Mononuclear cell (primary cell): ENCODE measurements at regions not wholly inside any gene's neighbourhood (a gene's known extent, or its start where the extent isn't known, plus 50 kb on each side); places are given as distances from the start of the nearest gene placed in this dataset.
"Not testable (repeated sequence)": the region's sequence is repeated elsewhere in the genome, so short reads cannot be mapped to it uniquely, and the experiment has no call there.

Experiments
- H3K27me3 ChIP-seq: 2 replicates; pipeline ENCODE4 v1.6.0; 2011; ENCODE audit warnings: low read length, control low read depth; ENCODE audit not compliant: insufficient read depth
- H3K4me1 ChIP-seq: 2 replicates; pipeline ENCODE4 v1.5.1; 2011; ENCODE audit warnings: mild to moderate bottlenecking, low read length, control low read depth; ENCODE audit not compliant: insufficient read depth
- H3K4me3 ChIP-seq: 2 replicates; pipeline ENCODE4 v1.5.1; 2011; ENCODE audit warnings: mild to moderate bottlenecking, low read length, moderate library complexity
- H3K9me3 ChIP-seq: 2 replicates; pipeline ENCODE4 v1.5.1; 2011; ENCODE audit warnings: low read depth, mild to moderate bottlenecking, control low read depth, low read length

DNA sequence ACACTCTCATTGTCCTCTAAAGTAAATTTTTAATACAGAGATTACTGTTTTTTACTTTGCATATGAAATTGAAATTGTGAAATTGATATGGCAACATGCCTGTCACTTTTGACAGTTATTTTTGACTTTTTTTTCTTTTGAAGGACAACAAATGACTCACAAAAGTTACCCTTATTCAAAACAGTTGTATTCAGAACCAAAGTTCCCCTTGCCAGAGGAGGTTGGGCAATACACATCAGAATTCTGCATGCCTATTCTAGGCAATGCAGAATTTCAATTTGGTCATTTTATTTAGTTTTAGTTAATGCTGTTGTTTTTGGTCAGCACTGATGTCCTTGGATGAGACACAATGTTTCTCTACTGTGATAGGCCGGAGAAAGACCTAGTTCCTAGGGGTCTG lies 299.1 kb upstream of the PRR16 start:
- H3K27me3 ChIP-seq, result no peaks in the 10 kb centered on the region
- no peaks in the 10 kb centered on the region for H3K4me1 ChIP-seq
- no peak overlapping the region for H3K4me3 ChIP-seq
- H3K9me3 ChIP-seq, result no peaks in the 10 kb centered on the region

DNA sequence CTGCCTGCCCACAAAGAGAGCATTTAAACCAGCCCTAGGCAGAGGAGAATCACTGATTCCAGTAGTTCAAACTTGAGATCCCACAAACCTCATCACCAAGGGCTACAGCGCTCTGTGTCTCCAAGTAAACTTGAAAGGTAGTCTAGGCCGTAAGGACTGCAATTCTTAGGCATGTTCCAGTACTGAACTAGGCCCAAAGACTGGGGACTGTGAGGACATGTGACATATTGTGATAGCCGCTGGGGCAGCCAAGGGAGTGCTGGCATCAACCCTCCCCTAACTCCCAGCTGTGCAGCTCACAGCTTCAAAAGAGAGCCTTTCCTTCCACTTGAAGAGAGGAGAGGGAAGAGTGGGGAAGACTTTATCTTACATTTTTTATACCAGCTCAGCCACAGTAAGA lies 291.0 kb upstream of the PRR16 start:
- H3K9me3 ChIP-seq, result no peaks in the 10 kb centered on the region
- H3K4me3 ChIP-seq, result no peak overlapping the region
- no peaks in the 10 kb centered on the region for H3K4me1 ChIP-seq
- no peaks in the 10 kb centered on the region for H3K27me3 ChIP-seq

DNA sequence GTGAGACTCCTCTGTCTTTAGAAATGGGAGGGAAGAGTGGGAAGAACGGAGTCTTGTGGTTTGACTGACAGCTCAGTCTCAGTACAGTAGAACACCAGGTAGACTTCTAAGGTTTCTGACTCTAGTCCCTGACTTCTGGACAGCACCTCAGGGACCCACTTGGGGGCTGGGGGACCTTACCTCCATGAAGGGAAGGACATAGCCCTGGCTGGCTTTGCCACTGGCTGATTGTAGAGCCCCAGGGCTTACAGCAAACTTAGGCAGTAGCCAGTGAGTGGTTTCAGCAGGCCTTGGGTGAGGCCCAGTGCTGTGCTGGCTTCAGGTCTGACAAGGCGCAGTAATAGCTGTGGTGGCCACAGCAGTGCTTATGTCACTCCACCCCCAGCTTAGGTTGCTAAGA lies 290.0 kb upstream of the PRR16 start:
- no peaks in the 10 kb centered on the region for H3K4me1 ChIP-seq
- no peak overlapping the region for H3K4me3 ChIP-seq
- H3K9me3 ChIP-seq, result no peaks in the 10 kb centered on the region
- H3K27me3 ChIP-seq, result no peaks in the 10 kb centered on the region

DNA sequence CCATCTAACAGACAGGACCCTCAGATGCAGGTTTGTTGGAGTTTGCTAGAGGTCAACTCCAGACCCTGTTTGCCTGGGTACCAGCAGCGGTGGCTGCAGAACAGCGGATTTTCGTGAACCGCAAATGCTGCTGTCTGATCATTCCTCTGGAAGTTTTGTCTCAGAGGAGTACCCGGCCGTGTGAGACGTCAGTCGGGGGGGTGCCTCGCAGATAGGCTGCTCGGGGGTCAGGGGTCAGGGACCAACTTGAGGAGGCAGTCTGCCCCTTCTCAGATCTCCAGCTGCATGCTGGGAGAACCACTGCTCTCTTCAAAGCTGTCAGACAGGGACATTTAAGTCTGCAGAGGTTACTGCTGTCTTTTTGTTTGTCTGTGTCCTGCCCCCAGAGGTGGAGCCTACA lies 282.9 kb upstream of the PRR16 start:
- H3K4me3 ChIP-seq, H3K4me1 ChIP-seq, H3K9me3 ChIP-seq, H3K27me3 ChIP-seq: not testable (repeated sequence)

DNA sequence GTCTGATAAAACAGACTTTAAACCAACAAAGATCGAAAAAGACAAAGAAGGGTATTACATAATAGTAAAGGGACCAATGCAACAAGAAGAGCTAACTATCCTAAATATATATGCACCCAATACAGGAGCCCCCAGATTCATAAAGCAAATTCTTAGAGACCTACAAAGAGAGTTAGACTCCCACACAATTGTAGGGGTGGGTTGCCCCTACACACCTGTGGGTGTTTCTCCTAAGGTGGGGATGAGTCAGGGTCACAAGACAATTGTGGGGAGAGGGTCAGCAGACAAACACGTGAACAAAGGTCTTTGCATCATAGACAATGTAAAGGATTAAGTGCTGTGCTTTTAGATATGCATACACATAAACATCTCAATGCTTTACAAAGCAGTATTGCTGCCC lies 269.4 kb upstream of the PRR16 start:
- H3K4me3 ChIP-seq, result not testable (repeated sequence)

DNA sequence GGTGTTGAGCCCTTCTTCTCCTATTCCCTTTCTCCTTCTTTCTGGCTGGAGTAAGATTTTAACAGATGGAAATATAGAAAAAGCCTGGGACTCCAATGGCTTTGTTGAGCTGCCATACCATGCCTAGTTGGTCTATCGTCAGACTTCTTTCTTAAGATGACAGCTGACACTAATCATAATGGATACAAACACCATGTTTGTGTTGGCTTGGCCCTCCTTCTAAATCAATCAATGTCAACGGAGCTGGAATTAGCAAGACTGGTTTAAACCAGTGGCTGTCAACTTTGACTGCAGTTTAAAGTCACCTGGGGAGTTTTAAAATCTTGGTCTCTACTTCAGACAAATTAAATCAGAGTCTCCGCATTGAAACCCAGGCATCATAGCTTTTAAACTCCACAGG lies 264.5 kb upstream of the PRR16 start:
- H3K4me1 ChIP-seq, result no peaks in the 10 kb centered on the region
- H3K9me3 ChIP-seq, result no peaks in the 10 kb centered on the region
- H3K4me3 ChIP-seq, result no peak overlapping the region
- H3K27me3 ChIP-seq, result no peaks in the 10 kb centered on the region

More for the DNA sequence above, 269.4 kb upstream of the PRR16 start:
- not testable (repeated sequence) for H3K9me3 ChIP-seq, H3K27me3 ChIP-seq, H3K4me1 ChIP-seq

DNA sequence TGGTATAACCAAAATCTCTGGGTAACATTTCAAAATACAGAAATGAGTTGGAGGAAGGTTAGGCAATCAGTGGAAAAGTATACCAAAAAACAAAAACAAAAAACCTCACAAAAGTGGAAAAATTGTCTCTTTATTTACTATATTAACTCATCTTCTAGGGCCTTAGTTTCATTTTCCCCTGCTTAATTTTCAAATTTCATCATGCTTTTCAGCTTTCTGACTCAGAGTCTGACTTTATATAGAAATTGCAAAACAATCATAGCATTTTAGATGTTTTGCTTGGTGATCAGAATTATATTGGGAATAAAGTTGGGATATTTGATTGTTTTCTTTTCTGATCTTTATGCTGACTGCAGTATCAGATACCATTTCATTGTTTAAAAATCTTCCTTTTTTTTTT lies 257.0 kb upstream of the PRR16 start:
- no peaks in the 10 kb centered on the region for H3K4me1 ChIP-seq
- H3K27me3 ChIP-seq, result no peaks in the 10 kb centered on the region
- H3K4me3 ChIP-seq, result no peak overlapping the region
- H3K9me3 ChIP-seq, result no peaks in the 10 kb centered on the region

DNA sequence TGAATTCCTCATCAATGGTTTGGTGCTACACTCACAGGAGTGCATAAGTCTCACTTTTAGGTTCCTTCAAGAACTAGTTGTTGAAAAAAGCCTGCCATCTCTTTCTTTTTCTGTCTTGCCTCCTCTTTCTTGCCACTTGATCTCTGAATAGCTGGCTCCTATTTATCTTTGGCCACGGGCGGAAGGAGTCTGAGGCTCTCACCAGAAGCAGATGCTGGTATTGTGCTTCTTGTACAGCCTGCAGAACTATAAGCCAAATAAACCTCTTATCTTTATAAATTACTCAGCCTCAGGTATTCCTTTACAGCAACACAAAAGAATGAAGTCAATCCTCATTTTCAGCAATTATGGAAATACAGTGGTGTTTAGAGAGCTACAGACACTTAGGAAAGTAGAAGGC lies 247.1 kb upstream of the PRR16 start:
- no peaks in the 10 kb centered on the region for H3K27me3 ChIP-seq
- no peaks in the 10 kb centered on the region for H3K9me3 ChIP-seq
- no peak overlapping the region for H3K4me3 ChIP-seq
- H3K4me1 ChIP-seq, result no peaks in the 10 kb centered on the region

DNA sequence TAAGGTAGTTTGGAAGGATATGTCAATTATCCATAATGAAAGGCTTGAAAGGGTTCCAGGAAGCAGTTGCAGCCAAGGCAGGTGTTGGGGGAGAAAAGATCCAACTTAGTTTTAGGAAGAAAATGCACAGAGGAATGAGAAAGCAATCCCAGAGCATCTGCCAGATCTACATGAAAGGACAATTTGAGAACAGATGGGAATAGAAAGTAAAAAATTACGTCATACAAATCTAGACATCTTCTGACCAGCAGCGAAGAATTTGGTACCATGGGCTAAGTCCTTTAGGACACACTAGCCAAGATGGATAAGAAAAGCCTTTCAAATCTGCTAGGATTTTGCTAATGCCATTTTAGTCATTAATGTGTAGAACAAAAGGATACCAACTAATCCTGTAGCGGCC lies 244.1 kb upstream of the PRR16 start:
- H3K27me3 ChIP-seq, result no peaks in the 10 kb centered on the region

DNA sequence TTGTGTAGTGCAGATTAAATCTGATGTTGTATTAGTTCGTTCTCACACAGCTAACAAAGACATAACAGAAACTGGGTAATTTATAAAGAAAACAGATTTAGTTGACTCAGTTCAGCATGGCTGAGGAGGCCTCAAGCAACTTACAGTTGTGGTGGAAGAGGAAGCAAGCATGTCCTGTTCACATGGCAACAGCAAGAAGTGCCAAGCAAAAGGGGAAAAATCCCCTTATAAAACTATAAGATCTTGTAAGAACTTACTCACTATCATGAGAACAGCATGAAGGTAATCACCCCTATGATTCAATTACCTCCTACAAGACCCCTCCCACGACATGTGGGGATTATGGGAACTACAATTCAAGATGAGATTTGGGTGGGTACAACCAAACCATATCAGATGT lies 238.6 kb upstream of the PRR16 start:
- no peak overlapping the region for H3K4me3 ChIP-seq
- no peaks in the 10 kb centered on the region for H3K27me3 ChIP-seq
- H3K4me1 ChIP-seq, result no peaks in the 10 kb centered on the region
- no peaks in the 10 kb centered on the region for H3K9me3 ChIP-seq

More for the DNA sequence above, 244.1 kb upstream of the PRR16 start:
- no peaks in the 10 kb centered on the region for H3K4me1 ChIP-seq
- H3K9me3 ChIP-seq, result no peaks in the 10 kb centered on the region
- H3K4me3 ChIP-seq, result no peak overlapping the region

DNA sequence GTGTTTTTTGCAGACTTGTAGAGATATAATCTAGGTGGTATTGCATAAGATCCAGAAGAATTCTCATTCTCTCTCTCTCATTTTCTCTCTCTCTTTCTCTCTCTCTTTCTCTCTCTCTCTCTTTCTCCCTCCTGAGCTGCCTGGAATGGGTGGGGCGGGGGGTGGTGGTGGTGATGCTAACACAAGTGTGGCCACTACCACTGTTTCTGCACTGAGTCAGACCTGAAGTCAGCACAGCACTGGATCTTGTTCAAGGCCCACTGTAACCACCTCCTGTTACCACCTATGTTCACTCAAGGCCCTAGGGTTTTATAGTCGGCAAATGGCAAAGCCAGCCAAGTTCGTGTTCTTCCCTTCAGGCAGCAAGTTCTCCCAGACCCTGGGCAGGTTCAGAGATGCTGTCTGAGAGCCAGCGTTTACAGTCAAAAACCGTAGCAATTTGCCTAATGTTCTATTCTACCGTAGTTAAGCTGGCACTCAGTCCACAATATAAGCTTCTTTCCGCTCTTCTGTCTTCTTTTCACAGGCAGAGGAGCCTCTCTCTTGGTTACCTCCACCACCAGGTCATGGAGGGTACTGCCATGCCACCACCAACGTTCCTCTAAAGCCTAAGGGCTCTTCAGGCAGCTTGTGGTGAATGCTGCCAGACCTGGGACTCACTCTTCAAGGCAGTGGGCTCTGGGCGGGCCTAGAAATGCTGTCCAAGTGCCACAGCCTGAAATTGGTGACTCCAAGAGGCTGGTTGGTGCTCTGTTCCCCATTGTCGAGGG lies 235.7 kb upstream of the PRR16 start:
- H3K27me3 ChIP-seq, result no peaks in the 10 kb centered on the region

DNA sequence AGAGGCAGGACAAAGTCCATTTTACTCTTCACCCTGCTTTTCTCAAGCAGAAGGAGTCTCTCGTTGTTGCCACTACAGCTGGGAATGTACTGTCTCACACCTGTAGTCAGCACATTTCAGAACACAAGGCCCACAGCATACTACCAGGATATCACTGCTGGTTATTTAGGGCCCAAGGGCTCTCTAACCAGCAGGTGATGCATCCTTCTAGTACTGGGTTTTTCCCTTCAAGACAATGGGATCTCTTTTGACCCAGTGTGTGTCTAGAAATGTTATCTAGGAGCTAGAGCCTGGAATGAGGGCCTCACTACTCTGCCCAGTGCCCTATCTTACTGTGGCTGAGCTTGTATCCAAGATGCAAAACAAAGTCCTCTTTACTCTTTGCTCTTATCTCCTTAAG lies 235.1 kb upstream of the PRR16 start:
- no peaks in the 10 kb centered on the region for H3K27me3 ChIP-seq
- H3K4me1 ChIP-seq, result no peaks in the 10 kb centered on the region
- H3K9me3 ChIP-seq, result no peaks in the 10 kb centered on the region
- H3K4me3 ChIP-seq, result no peak overlapping the region

More for the DNA sequence above, 235.7 kb upstream of the PRR16 start:
- H3K4me1 ChIP-seq, result no peaks in the 10 kb centered on the region
- no peaks in the 10 kb centered on the region for H3K9me3 ChIP-seq
- H3K4me3 ChIP-seq, result no peak overlapping the region

DNA sequence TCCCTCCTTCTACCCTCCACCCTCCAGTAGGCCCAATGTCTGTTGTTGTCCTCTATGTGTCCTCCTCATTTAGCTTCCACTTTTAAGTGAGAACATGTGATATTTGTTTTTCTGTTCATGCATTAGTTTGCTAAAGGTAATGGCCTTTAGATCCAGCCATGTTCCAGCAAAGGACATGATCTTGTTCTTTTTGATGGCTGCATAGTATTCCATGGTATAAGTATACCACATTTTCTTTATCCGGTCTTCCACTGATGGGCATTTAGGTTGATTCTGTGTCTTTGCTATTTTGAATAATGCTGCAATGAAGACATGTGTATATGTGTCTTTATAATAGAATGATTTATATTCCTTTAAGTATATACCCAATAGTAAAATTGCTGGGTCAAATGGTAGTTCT lies 232.5 kb upstream of the PRR16 start:
- Histone ChIP-seq H3K4me3 (no peak overlapping the region), H3K27me3 (no peaks in the 10 kb centered on the region), H3K4me1 (no peaks in the 10 kb centered on the region), H3K9me3 (no peaks in the 10 kb centered on the region)

DNA sequence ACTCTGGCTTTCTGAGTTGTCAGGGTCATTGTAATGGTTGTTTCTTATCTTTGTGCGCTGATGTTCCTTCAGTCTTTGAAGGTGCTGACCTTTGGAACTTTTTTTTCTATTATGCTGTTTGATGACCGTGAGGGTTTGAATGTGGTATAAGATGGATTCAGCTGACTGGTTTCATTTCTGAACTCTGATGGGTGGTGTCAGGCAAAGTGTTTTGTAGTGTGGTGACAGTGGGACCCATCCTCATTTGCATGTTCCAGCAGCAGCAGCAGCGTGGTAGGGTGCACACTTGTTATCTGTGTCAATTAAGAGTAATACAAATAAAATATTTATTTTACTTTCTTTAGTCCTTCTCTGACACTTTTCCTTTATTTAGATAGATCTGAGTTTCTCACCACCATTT lies 227.7 kb upstream of the PRR16 start:
- H3K9me3 ChIP-seq, result no peaks in the 10 kb centered on the region
- no peaks in the 10 kb centered on the region for H3K27me3 ChIP-seq
- H3K4me1 ChIP-seq, result peaks cover 9% of the 10 kb centered on the region
- H3K4me3 ChIP-seq, result no peak overlapping the region

DNA sequence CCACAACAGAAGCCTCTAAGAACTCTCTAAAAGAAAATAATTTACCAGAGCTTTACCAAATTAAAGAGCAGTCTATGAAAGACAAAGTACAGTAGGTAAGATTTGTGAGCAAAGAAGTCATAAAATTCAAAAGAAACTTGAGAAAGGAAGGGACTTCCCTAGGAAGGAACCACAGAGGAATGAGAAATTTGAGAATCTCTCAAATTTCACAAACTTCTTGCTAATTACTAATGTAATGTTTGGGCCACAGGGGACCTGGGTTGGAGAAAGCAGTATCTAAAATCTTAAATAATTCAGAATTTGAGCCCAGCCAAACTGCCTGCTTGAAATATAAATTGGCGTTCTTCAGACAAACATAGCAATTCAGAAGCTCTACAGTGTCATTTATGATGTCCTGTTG lies 225.0 kb upstream of the PRR16 start:
- H3K9me3 ChIP-seq, result no peaks in the 10 kb centered on the region
- H3K27me3 ChIP-seq, result no peaks in the 10 kb centered on the region
- H3K4me3 ChIP-seq, result no peak overlapping the region
- peaks cover 9% of the 10 kb centered on the region for H3K4me1 ChIP-seq

DNA sequence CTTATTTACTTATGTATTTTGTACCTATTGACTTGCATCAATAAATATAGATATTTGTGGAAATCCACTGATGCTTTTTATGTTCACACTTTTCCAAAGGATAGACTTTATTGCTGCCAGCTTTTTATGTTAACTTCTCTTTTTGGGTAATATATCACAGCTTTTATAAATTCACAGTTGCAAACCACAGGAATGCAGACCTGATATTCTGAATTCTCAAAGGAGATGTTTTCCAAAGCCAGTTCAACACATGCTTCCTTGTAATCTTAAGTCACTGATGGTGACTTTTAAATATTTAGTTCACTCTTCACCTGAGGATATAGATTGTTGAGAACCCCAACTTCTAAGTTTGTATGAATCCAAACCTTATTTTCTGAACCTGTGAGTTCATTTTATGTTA lies 223.4 kb upstream of the PRR16 start:
- H3K27me3 ChIP-seq, result no peaks in the 10 kb centered on the region
- H3K4me1 ChIP-seq, result peaks cover 9% of the 10 kb centered on the region
- no peak overlapping the region for H3K4me3 ChIP-seq
- no peaks in the 10 kb centered on the region for H3K9me3 ChIP-seq
